HEK293 (cell line): ENCODE measurements at regions not wholly inside any gene's neighbourhood (a gene's known extent, or its start where the extent isn't known, plus 50 kb on each side); places are given as distances from the start of the nearest gene placed in this dataset.

ENCODE experiments used
- CTCF ChIA-PET: fragments of 350-600 bp; formaldehyde crosslinking; extraction: SDS; loops from one replicate; lab custom pipeline; 2021; ENCODE audit warnings: antibody characterized with exemption; lab: Yijun Ruan, JAX
- POLR2A ChIA-PET: fragments of 300-600 bp; formaldehyde crosslinking; extraction: SDS; loops from one replicate; lab custom pipeline; 2020; ENCODE audit warnings: antibody characterized with exemption, inconsistent platforms; lab: Yijun Ruan, JAX
- H3K27ac ChIP-seq: fragments of 200-500 bp; sonication (Bioruptor generic); 2 replicates; pipeline ENCODE4 v1.5.1; 2014; ENCODE audit warnings: low read depth, low read length, control low read depth, inconsistent platforms; ENCODE audit errors: extremely low read depth
- H3K36me3 ChIP-seq, 2 experiments: fragments of 200-500 bp in 1 of 2; sonication (Bioruptor generic) in 1 of 2; 1 replicate in 1 of 2; 2 replicates in 1 of 2; pipeline ENCODE4 v1.5.1; 2014 to 2017; ENCODE audit warnings: inconsistent platforms in 2 of 2, low read length in 2 of 2; ENCODE audit not compliant: control insufficient read depth in 2 of 2, insufficient read depth in 1 of 2
- H3K4me1 ChIP-seq: fragments of 200-500 bp; sonication (Bioruptor generic); 2 replicates; pipeline ENCODE4 v1.5.1; 2014; ENCODE audit warnings: mild to moderate bottlenecking, low read length, inconsistent platforms; ENCODE audit not compliant: control insufficient read depth, insufficient read depth
- H3K4me3 ChIP-seq: 2 replicates; pipeline ENCODE4 v1.5.1; 2011; ENCODE audit warnings: low read depth, mild to moderate bottlenecking, control low read depth, low read length, moderate library complexity
- H3K9me3 ChIP-seq: fragments of 200-500 bp; sonication (Bioruptor generic); 2 replicates; pipeline ENCODE4 v1.5.1; 2014; ENCODE audit warnings: low read depth, low read length, inconsistent platforms; ENCODE audit not compliant: control insufficient read depth, insufficient read depth
- ATF2 ChIP-seq: fragments of 450-650 bp; formaldehyde crosslinking; IDR thresholded peaks from 2 replicates; pipeline ENCODE4 v1.5.1; 2016; ENCODE audit warnings: missing biosample characterization, missing genetic modification characterization, low read depth
- KLF8 ChIP-seq: fragments of 450-650 bp; formaldehyde crosslinking; IDR thresholded peaks from 2 replicates; pipeline ENCODE4 v1.5.1; 2016; ENCODE audit warnings: missing biosample characterization, missing genetic modification characterization
- SALL2 ChIP-seq: fragments of 450-650 bp; formaldehyde crosslinking; IDR thresholded peaks from 2 replicates; pipeline ENCODE4 v1.5.0; 2017; ENCODE audit warnings: missing biosample characterization, mild to moderate bottlenecking, missing genetic modification characterization, borderline replicate concordance
- TRIM28 ChIP-seq: IDR thresholded peaks from 2 replicates; pipeline ENCODE4 v1.6.1; 2011; ENCODE audit warnings: low read length, control low read depth, borderline replicate concordance
- ZBTB48 ChIP-seq: fragments of 450-650 bp; formaldehyde crosslinking; IDR thresholded peaks from 2 replicates; pipeline ENCODE4 v1.5.1; 2016; ENCODE audit warnings: missing biosample characterization, missing genetic modification characterization
- ZBTB49 ChIP-seq: fragments of 450-650 bp; formaldehyde crosslinking; IDR thresholded peaks from 2 replicates; pipeline ENCODE4 v1.5.1; 2016; ENCODE audit warnings: missing biosample characterization, missing genetic modification characterization, low read depth
- ZNF140 ChIP-seq: fragments of 450-650 bp; formaldehyde crosslinking; IDR thresholded peaks from 2 replicates; pipeline ENCODE4 v1.5.1; 2016; ENCODE audit warnings: missing biosample characterization, missing genetic modification characterization
- ZNF184 ChIP-seq: fragments of 450-650 bp; IDR thresholded peaks from 2 replicates; pipeline ENCODE4 v1.5.1; 2018; ENCODE audit warnings: missing biosample characterization, mild to moderate bottlenecking, missing genetic modification characterization
- ZNF26 ChIP-seq: fragments of 450-650 bp; formaldehyde crosslinking; IDR thresholded peaks from 2 replicates; pipeline ENCODE4 v1.5.1; 2016; ENCODE audit warnings: missing biosample characterization, missing genetic modification characterization
- ZNF266 ChIP-seq: fragments of 450-650 bp; formaldehyde crosslinking; IDR thresholded peaks from 2 replicates; pipeline ENCODE4 v1.5.1; 2016; ENCODE audit warnings: missing biosample characterization, missing genetic modification characterization, low read depth
- ZNF366 ChIP-seq: fragments of 450-650 bp; formaldehyde crosslinking; conservative IDR thresholded peaks from 2 replicates; pipeline ENCODE4 v1.5.1; 2016; ENCODE audit warnings: missing biosample characterization, missing genetic modification characterization
- ZNF510 ChIP-seq: fragments of 450-650 bp; formaldehyde crosslinking; IDR thresholded peaks from 2 replicates; pipeline ENCODE4 v1.5.1; 2018; ENCODE audit warnings: mild to moderate bottlenecking, missing genetic modification characterization, missing biosample characterization; ENCODE audit not compliant: insufficient replicate concordance
- ZNF518A ChIP-seq: fragments of 450-650 bp; formaldehyde crosslinking; conservative IDR thresholded peaks from 2 replicates; pipeline ENCODE4 v1.5.1; 2016; ENCODE audit warnings: low read depth, missing biosample characterization, missing genetic modification characterization
- ZNF521 ChIP-seq: fragments of 450-650 bp; formaldehyde crosslinking; IDR thresholded peaks from 2 replicates; pipeline ENCODE4 v1.5.1; 2017; ENCODE audit warnings: missing biosample characterization, mild to moderate bottlenecking, missing genetic modification characterization
- ZNF529 ChIP-seq: fragments of 450-650 bp; formaldehyde crosslinking; IDR thresholded peaks from 2 replicates; pipeline ENCODE4 v1.5.1; 2017; ENCODE audit warnings: missing genetic modification characterization, missing biosample characterization; ENCODE audit not compliant: insufficient replicate concordance
- ZNF548 ChIP-seq: fragments of 450-650 bp; formaldehyde crosslinking; IDR thresholded peaks from 2 replicates; pipeline ENCODE4 v1.5.1; 2016; ENCODE audit warnings: missing biosample characterization, missing genetic modification characterization
- ZNF555 ChIP-seq: fragments of 450-650 bp; formaldehyde crosslinking; conservative IDR thresholded peaks from 2 replicates; pipeline ENCODE4 v1.5.1; 2017; ENCODE audit warnings: missing biosample characterization, mild to moderate bottlenecking, missing genetic modification characterization, inconsistent platforms
- ZNF571 ChIP-seq: fragments of 450-650 bp; formaldehyde crosslinking; IDR thresholded peaks from 2 replicates; pipeline ENCODE4 v1.5.0; 2017; ENCODE audit warnings: missing biosample characterization, missing genetic modification characterization
- ZNF747 ChIP-seq: fragments of 450-650 bp; formaldehyde crosslinking; IDR thresholded peaks from 2 replicates; pipeline ENCODE4 v1.5.1; 2016; ENCODE audit warnings: missing biosample characterization, missing genetic modification characterization
- ZSCAN18 ChIP-seq: fragments of 450-650 bp; formaldehyde crosslinking; IDR thresholded peaks from 2 replicates; pipeline ENCODE4 v1.5.1; 2016; ENCODE audit warnings: missing biosample characterization, missing genetic modification characterization

GRCh38 chr11:45477588-45477987 is 187.8 kb downstream of the CHST1 start:
- Histone ChIP-seq H3K4me1 (no peaks in the 10 kb centered on the region), H3K36me3 (no peaks in the 10 kb centered on the region), H3K27ac (no peak overlapping the region), H3K4me3 (no peak overlapping the region), H3K9me3 (no peaks in the 10 kb centered on the region)
- POLR2A ChIA-PET: no interaction called here
- CTCF ChIA-PET: no interaction called here
- TF ChIP-seq ZNF518A (tag by site-specific recombination) (no peak), ZNF366 (no peak), TRIM28 (no peak), ZSCAN18 (tag by site-specific recombination) (no peak), SALL2 (tag by site-specific recombination) (no peak), ZNF184 (tag by site-specific recombination) (no peak), ZNF266 (tag by site-specific recombination) (no peak), ZNF510 (tag by site-specific recombination) (no peak), ATF2 (no peak)

- Histone ChIP-seq H3K4me1 (no peaks in the 10 kb centered on the region), H3K36me3 (no peaks in the 10 kb centered on the region), H3K27ac (no peak overlapping the region), H3K9me3 (no peaks in the 10 kb centered on the region), H3K4me3 (no peak overlapping the region)
- CTCF ChIA-PET: interaction anchor here (0.6 kb wide), 1 partner anchor 194 kb away, joined by 5 read pairs; no protein-coding TSS in a partner anchor
- POLR2A ChIA-PET: no interaction called here
- TF ChIP-seq ZNF529 (tag by site-specific recombination) (no peak), ZNF555 (tag by site-specific recombination) (no peak), ZSCAN18 (tag by site-specific recombination) (no peak), ZNF521 (tag by site-specific recombination) (no peak), ZNF747 (no peak), ZBTB49 (tag by site-specific recombination) (no peak), ZNF140 (tag by site-specific recombination) (no peak), ZBTB48 (tag by site-specific recombination) (no peak), ZNF571 (tag by site-specific recombination) (no peak), KLF8 (tag by site-specific recombination) (no peak), ZNF548 (tag by site-specific recombination) (no peak), ZNF26 (no peak)
Measured at GRCh38 chr11:45476126-45476525, 189.3 kb downstream of the CHST1 start.
